ENCODE measurements at regions not wholly inside any gene's neighbourhood (a gene's known extent, or its start where the extent isn't known, plus 50 kb on each side); places are given as distances from the start of the nearest gene placed in this dataset.

- Histone ChIP-seq H3K27ac (no peak overlapping the region), H3K36me3 (no peaks in the 10 kb centered on the region), H3K4me1 (peaks cover 12% of the 10 kb centered on the region), H3K9me3 (no peaks in the 10 kb centered on the region), H3K4me3 (no peak overlapping the region), H3K27me3 (no peaks in the 10 kb centered on the region)
- intact Hi-C loops (cut with DNase I), result no loop called here
- no peak for DNase-seq (ENCODE audit: extremely low spot score in 2 of 2)
- no peak for TF ChIP-seq POLR2A (IDR thresholded peaks at IDR 0.05)
- no peak for TF ChIP-seq POLR2AphosphoS5 (IDR thresholded peaks at IDR 0.05; ENCODE audit: insufficient read depth in 1 of 2, low read depth in 1 of 2)
- no peak for TF ChIP-seq CTCF (IDR thresholded peaks at IDR 0.05)
Measured at GRCh38 chr6:14701946-14702345, 543.9 kb upstream of the JARID2 start.

- H3K36me3 ChIP-seq, result no peaks in the 10 kb centered on the region
- no peaks in the 10 kb centered on the region for H3K9me3 ChIP-seq
- H3K27ac ChIP-seq, result no peak overlapping the region
- DNase-seq (ENCODE audit: extremely low spot score in 2 of 2), result no peak
- no peak overlapping the region for H3K4me3 ChIP-seq
- TF ChIP-seq POLR2AphosphoS5 (IDR thresholded peaks at IDR 0.05; ENCODE audit: insufficient read depth in 1 of 2, low read depth in 1 of 2) (no peak), POLR2A (IDR thresholded peaks at IDR 0.05) (no peak), CTCF (IDR thresholded peaks at IDR 0.05) (no peak)
- H3K4me1 ChIP-seq, result peaks cover 15% of the 10 kb centered on the region
- intact Hi-C loops (cut with DNase I), result no loop called here
- H3K27me3 ChIP-seq, result no peaks in the 10 kb centered on the region
Measured at GRCh38 chr6:14702678-14703077, 543.2 kb upstream of the JARID2 start.

DNA sequence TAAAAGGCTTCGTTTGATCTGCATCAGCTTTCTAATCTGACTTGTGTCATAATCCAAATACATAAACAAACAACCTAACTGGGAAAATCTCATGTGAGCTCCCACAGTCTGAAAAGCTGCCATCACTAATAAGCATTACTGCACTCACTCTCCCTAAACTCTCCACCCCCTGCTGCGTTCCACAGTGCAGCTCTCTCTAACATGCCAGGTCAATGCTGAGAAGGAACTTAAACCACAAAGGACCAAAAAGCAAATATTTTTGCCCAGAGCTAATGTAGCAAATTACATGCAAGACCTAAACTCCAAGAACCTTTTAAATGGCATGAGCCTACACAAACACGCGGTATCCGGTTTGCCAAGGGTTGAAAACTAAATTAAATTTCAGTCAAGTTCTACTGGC is 542.3 kb upstream of the JARID2 start:
- DNase-seq (ENCODE audit: extremely low spot score in 2 of 2), result no peak

GRCh38 chr6:14704383-14705271 is 541.2 kb upstream of the JARID2 start:
- Histone ChIP-seq H3K27me3 (no peaks in the 10 kb centered on the region), H3K27ac (no peak overlapping the region), H3K4me3 (no peak overlapping the region), H3K4me1 (peaks cover 15% of the 10 kb centered on the region), H3K9me3 (no peaks in the 10 kb centered on the region), H3K36me3 (no peaks in the 10 kb centered on the region)
- intact Hi-C loops (cut with DNase I), result no loop called here
- TF ChIP-seq CTCF (IDR thresholded peaks at IDR 0.05) (no peak), POLR2AphosphoS5 (IDR thresholded peaks at IDR 0.05; ENCODE audit: insufficient read depth in 1 of 2, low read depth in 1 of 2) (no peak), POLR2A (IDR thresholded peaks at IDR 0.05) (no peak)
- DNase-seq (ENCODE audit: extremely low spot score in 2 of 2), result no peak

More for the DNA sequence above, 542.3 kb upstream of the JARID2 start:
- Histone ChIP-seq H3K4me1 (peaks cover 15% of the 10 kb centered on the region), H3K9me3 (no peaks in the 10 kb centered on the region), H3K27me3 (no peaks in the 10 kb centered on the region), H3K4me3 (no peak overlapping the region), H3K36me3 (no peaks in the 10 kb centered on the region), H3K27ac (no peak overlapping the region)
- no peak for TF ChIP-seq CTCF (IDR thresholded peaks at IDR 0.05)
- TF ChIP-seq POLR2AphosphoS5 (IDR thresholded peaks at IDR 0.05; ENCODE audit: insufficient read depth in 1 of 2, low read depth in 1 of 2), result no peak
- no peak for TF ChIP-seq POLR2A (IDR thresholded peaks at IDR 0.05)
- intact Hi-C loops (cut with DNase I), result no loop called here

DNA sequence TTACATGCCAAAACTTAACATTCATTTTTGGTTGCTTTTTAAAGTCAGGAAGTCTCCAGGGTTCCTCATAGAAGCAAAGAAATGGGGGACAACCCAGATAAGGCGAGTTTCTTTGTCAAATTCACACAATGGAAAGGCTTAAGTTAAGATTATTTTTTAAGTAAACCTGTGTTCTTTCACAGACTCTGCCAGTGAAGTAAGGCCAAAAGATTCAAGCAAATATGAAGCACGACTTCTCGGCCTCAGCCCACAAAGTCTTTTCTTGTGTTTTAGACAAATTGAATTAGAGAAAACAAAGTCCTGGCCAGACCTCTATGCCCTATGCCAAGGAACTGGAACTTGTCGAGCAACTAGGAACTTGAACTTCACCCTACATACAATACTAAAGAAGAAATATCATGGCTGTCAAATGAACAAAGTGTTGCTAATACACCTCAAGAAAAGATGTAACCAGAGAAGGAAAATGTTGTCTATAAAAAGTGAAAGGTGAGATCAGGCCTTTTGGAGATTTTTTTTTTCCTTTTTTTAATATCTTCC is 540.0 kb upstream of the JARID2 start:
- Histone ChIP-seq H3K27ac (no peak overlapping the region), H3K4me1 (peaks cover 15% of the 10 kb centered on the region), H3K4me3 (no peak overlapping the region), H3K9me3 (no peaks in the 10 kb centered on the region), H3K27me3 (no peaks in the 10 kb centered on the region), H3K36me3 (no peaks in the 10 kb centered on the region)
- TF ChIP-seq POLR2AphosphoS5 (IDR thresholded peaks at IDR 0.05; ENCODE audit: insufficient read depth in 1 of 2, low read depth in 1 of 2), result no peak
- no peak for TF ChIP-seq POLR2A (IDR thresholded peaks at IDR 0.05)
- TF ChIP-seq CTCF (IDR thresholded peaks at IDR 0.05), result no peak
- DNase-seq (ENCODE audit: extremely low spot score in 2 of 2), result no peak
- intact Hi-C loops (cut with DNase I), result no loop called here
